Heart left ventricle (tissue), 16 donors: ENCODE measurements at regions not wholly inside any gene's neighbourhood (a gene's known extent, or its start where the extent isn't known, plus 50 kb on each side); places are given as distances from the start of the nearest gene placed in this dataset.
A peak's percentile ranks its signal among the peaks of the same experiment; 100 is the strongest.

Source experiments
- ATAC-seq, 4 donors: fragments of 200-7000 bp; cut with Tn5 transposase; one replicate each; pipeline ENCODE4 v1.9.1; 2020 to 2022; ENCODE audit warnings: moderate library complexity in 4 of 4, mild to moderate bottlenecking in 3 of 4, moderate number of reproducible peaks in 1 of 4
- DNase-seq, 5 donors: peaks; one replicate each; pipeline ENCODE4 v3.0.0-alpha.2; 2020
- H3K27ac ChIP-seq, 12 donors: fragments of 200-600 bp; sonication (generic) in 4 of 12; one replicate each; pipeline versions ENCODE4 v1.5.0 to v1.8.0; 2016 to 2022; ENCODE audit warnings: mild to moderate bottlenecking in 2 of 12
- H3K27me3 ChIP-seq, 9 donors: fragments of 200-600 bp; sonication (generic) in 2 of 9; one replicate each; pipeline versions ENCODE4 v1.5.1 to v1.8.0; 2016 to 2022; ENCODE audit warnings: mild to moderate bottlenecking in 3 of 9
- H3K36me3 ChIP-seq, 9 donors: fragments of 200-600 bp; sonication (generic) in 2 of 9; one replicate each; pipeline versions ENCODE4 v1.5.0 to v1.8.0; 2018 to 2022; ENCODE audit warnings: mild to moderate bottlenecking in 2 of 9
- H3K4me1 ChIP-seq, 12 donors: fragments of 200-600 bp; sonication (generic) in 4 of 12; one replicate each; pipeline versions ENCODE4 v1.5.0 to v1.8.0; 2016 to 2022; ENCODE audit warnings: mild to moderate bottlenecking in 3 of 12
- H3K4me3 ChIP-seq, 12 donors: fragments of 200-600 bp; sonication (generic) in 4 of 12; one replicate each; pipeline versions ENCODE4 v1.5.0 to v1.8.0; 2017 to 2022; ENCODE audit warnings: mild to moderate bottlenecking in 9 of 12, moderate library complexity in 4 of 12
- H3K9me3 ChIP-seq, 12 donors: fragments of 200-600 bp; sonication (generic) in 4 of 12; one replicate each; pipeline versions ENCODE4 v1.5.0 to v1.8.0; 2016 to 2022; ENCODE audit warnings: mild to moderate bottlenecking in 1 of 12
- POLR2A ChIP-seq, 2 donors: fragments of 450-650 bp; IDR thresholded peaks; one replicate each; pipeline ENCODE4 v1.6.1; 2017; ENCODE audit warnings: antibody characterized with exemption in 2 of 2, mild to moderate bottlenecking in 2 of 2, moderate library complexity in 2 of 2
- WGBS, 4 donors: extraction: QIAGEN DNeasy Blood & Tissue Kit in 2 of 4; methylation state at CpG; one replicate each; pipeline versions ENCODE4 v1.1.5 to v1.1.7; 2013 to 2018; 5-methylcytosine and 5-hydroxymethylcytosine counted together
- intact Hi-C, 10 donors: fragments of 100-400 bp; cut with DNase I; formaldehyde crosslinking; loops; one replicate each; pipeline versions ENCODE4 v1.11.1 to v1.14.2; 2022
- TF ChIP-seq, protein P1 (sequence below), 12 donors: fragments of 200-600 bp; sonication (generic) in 4 of 12; IDR thresholded peaks; one replicate each; pipeline versions ENCODE4 v1.5.0 to v1.8.0; 2018 to 2022; ENCODE audit warnings: antibody characterized with exemption in 12 of 12, mild to moderate bottlenecking in 5 of 12
- donor health status: ischemic (EF 13 %, LVEDD 7.1; RV severe dilation, severe dysfunction).
- donor health status: healthy with polysubstance abuse.
- donor health status: DM: no; HTN: yes; CAD: no.
- donor health status: DM: no; HTN: no; CAD: no.
- donor health status: ischemic (EF 25% LVEDD 6.9; RV normal size, moderate dysfunction).
- donor health status: ischemic (EF 25% LVEDD 5.7; RV mildly dilated, moderate dysfunction).
- donor health status: healthy.
- donor health status: DM: yes; HTN: yes; CAD: no.
- donor health status: ischemic (EF 35%, LVEDD 5.7; RV mildly dilated, moderate dysfunction).
- donor health status: nonischemic (EF 11% LVEDD 7.7; RV severe dilation, severe dysfunction).
- donor health status: DM: yes; HTN: yes; CAD: no.
- donor health status: PGD.
- donor health status: ischemic (EF 29% LVEDD 5.4; RV normal size, mild dysfunction).
- donor health status: nonischemic (EF 23%, LVEDD 6.1; RV moderate dilation, normal function).

DNA sequence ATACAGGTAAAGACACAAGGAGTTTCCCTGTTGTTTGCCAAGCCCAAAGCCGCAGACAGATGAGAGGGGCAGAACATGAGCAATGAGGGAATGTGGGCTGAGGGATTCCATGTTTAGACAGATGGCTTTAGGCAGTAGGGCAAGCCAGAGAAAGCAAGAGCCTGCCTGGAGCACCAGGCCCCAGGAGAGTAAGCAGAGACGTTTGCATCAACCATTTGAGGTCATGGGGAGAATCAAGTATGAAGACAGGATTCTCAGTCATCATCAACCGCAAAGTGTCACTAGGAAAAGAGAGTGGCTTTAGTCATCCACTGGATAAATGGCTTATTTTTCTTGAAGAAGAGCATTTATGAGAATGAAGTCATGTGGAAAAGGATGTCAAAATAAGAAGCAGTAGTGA is 184.7 kb downstream of the COG6 start:
- intact Hi-C loops, result no loop called here
- no peak overlapping the region for H3K4me3 ChIP-seq
- no peak for TF ChIP-seq POLR2A (IDR thresholded peaks at IDR 0.05)
- TF ChIP-seq, protein P1, sequence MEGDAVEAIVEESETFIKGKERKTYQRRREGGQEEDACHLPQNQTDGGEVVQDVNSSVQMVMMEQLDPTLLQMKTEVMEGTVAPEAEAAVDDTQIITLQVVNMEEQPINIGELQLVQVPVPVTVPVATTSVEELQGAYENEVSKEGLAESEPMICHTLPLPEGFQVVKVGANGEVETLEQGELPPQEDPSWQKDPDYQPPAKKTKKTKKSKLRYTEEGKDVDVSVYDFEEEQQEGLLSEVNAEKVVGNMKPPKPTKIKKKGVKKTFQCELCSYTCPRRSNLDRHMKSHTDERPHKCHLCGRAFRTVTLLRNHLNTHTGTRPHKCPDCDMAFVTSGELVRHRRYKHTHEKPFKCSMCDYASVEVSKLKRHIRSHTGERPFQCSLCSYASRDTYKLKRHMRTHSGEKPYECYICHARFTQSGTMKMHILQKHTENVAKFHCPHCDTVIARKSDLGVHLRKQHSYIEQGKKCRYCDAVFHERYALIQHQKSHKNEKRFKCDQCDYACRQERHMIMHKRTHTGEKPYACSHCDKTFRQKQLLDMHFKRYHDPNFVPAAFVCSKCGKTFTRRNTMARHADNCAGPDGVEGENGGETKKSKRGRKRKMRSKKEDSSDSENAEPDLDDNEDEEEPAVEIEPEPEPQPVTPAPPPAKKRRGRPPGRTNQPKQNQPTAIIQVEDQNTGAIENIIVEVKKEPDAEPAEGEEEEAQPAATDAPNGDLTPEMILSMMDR (IDR thresholded peaks at IDR 0.05), result no peak
- WGBS, 4 donors, result 72 to 85% (median 82%) methylated on average over 3 of the region's 3 CpGs
- DNase-seq (no peak), ATAC-seq (no peak)
- H3K9me3 ChIP-seq, result no peaks in the 10 kb centered on the region
- no peaks in the 10 kb centered on the region for H3K27me3 ChIP-seq
- H3K36me3 ChIP-seq, result no peaks in the 10 kb centered on the region
- H3K27ac ChIP-seq, result no peak overlapping the region
- H3K4me1 ChIP-seq, result no peaks in the 10 kb centered on the region

DNA sequence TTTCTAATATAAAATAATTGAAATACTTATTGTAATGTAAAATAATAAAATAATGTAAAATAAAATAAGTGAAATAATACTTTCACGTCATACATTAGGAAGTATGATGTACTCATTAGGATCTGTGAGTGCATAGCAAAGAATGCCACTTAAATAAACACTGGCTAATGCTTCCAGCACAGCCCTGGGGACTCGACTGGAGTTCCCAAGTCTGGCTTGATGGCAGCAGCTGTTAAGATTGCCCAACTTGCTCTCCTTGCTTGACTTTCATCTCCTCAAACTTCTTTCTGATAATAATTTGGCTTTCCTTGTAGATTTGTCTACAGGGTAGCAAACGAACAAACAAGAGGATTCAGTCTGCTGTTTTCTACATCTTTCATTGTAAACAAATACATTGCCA is 191.9 kb downstream of the COG6 start:
- no peaks in the 10 kb centered on the region for H3K27me3 ChIP-seq
- no peak overlapping the region for H3K4me3 ChIP-seq
- peaks cover 0 to 7% (median 0%) of the 10 kb centered on the region in 12 donors for H3K9me3 ChIP-seq
- no peak for ATAC-seq
- H3K36me3 ChIP-seq, result no peaks in the 10 kb centered on the region
- H3K27ac ChIP-seq, result no peak overlapping the region
- WGBS, 4 donors, result 66 to 82% (median 69%) methylated on average over 3 of the region's 3 CpGs
- intact Hi-C loops, result no loop called here
- no peaks in the 10 kb centered on the region for H3K4me1 ChIP-seq
- TF ChIP-seq POLR2A (IDR thresholded peaks at IDR 0.05), result no peak
- TF ChIP-seq, protein P1 (IDR thresholded peaks at IDR 0.05), result no peak
- DNase-seq, result no peak

DNA sequence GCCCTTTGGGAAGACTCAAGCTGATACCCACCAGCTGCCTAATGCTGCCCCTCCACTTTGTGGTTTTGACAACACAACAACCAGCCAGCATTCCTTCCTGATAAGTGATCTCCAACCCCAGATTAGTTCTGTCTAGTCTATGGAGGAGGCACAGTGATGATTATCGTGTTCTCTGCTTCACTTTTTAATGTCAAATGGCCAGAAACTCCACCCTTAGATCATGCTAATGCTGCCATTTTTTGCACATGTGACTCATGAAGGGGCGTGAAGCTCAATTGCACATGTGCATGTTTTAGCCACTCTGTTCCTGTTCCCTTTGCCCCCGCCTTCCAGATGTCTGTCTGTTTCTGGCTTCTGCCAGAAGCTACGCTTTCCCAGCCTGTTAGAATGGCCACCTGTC is 199.8 kb downstream of the COG6 start:
- H3K4me1 ChIP-seq, result no peaks in the 10 kb centered on the region
- 77 to 81% (median 80%) methylated on average over 4 of the region's 4 CpGs for WGBS, 4 donors
- ATAC-seq, result peak in 1 of 4 donors; percentile 11
- no peak overlapping the region for H3K4me3 ChIP-seq
- TF ChIP-seq, protein P1 (IDR thresholded peaks at IDR 0.05), result no peak
- no peak for TF ChIP-seq POLR2A (IDR thresholded peaks at IDR 0.05)
- H3K9me3 ChIP-seq, result peaks cover 0 to 14% (median 0%) of the 10 kb centered on the region in 12 donors
- no peaks in the 10 kb centered on the region for H3K36me3 ChIP-seq
- H3K27me3 ChIP-seq, result no peaks in the 10 kb centered on the region
- no peak overlapping the region for H3K27ac ChIP-seq
- no peak for DNase-seq
- intact Hi-C loops, result no loop called here

DNA sequence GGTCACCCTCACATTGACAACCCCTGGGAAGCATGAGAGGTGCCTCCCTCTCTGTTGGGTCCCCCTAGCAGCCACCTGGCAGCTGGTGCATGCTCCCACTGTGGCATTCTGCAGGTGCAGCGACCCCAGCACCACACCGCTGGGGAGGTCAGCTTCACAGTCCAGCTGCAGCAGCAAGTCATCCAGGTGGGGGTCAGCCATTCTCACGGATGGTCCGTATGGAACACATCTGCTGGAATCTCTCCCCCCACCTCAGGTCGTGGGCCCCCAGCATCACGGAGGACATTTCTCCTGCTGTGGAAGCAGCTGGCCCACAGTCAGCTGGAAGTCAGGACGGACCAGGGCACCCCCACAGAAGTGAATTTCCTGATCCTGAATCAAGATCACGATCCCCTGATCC is 201.3 kb downstream of the COG6 start:
- WGBS, 4 donors, result 88 to 92% (median 90%) methylated on average over 3 to 8 of the region's 8 CpGs
- H3K27me3 ChIP-seq, result no peaks in the 10 kb centered on the region
- ATAC-seq, result no peak
- DNase-seq, result no peak
- no peaks in the 10 kb centered on the region for H3K36me3 ChIP-seq
- H3K4me1 ChIP-seq, result no peaks in the 10 kb centered on the region
- intact Hi-C loops, result no loop called here
- H3K9me3 ChIP-seq, result peaks cover 0 to 13% (median 0%) of the 10 kb centered on the region in 12 donors
- no peak overlapping the region for H3K27ac ChIP-seq
- no peak for TF ChIP-seq POLR2A (IDR thresholded peaks at IDR 0.05)
- TF ChIP-seq, protein P1 (IDR thresholded peaks at IDR 0.05), result no peak
- no peak overlapping the region for H3K4me3 ChIP-seq
